ENCODE measurements at regions not wholly inside any gene's neighbourhood (a gene's known extent, or its start where the extent isn't known, plus 50 kb on each side); places are given as distances from the start of the nearest gene placed in this dataset.

GRCh38 chr6:81144346-81144745 is 608.1 kb downstream of the TENT5A start:
- no peak for TF ChIP-seq CTCF (conservative IDR thresholded peaks at IDR 0.05; ENCODE audit: control insufficient read depth, insufficient read depth, low read depth, low read length)
- no peak overlapping the region for H3K4me3 ChIP-seq (ENCODE audit: control insufficient read depth, low read depth, low read length)
- DNase-seq (ENCODE audit: low read depth), result no peak

- H3K4me3 ChIP-seq (ENCODE audit: control insufficient read depth, low read depth, low read length), result no peak overlapping the region
- peak; percentile 43 for DNase-seq (ENCODE audit: low read depth)
- TF ChIP-seq CTCF (conservative IDR thresholded peaks at IDR 0.05; ENCODE audit: control insufficient read depth, insufficient read depth, low read depth, low read length), result no peak
These were observed 614.2 kb downstream of the TENT5A start for GRCh38 chr6:81138236-81138635.

GRCh38 chr6:81130969-81131368 is 621.5 kb downstream of the TENT5A start:
- TF ChIP-seq CTCF (conservative IDR thresholded peaks at IDR 0.05; ENCODE audit: control insufficient read depth, insufficient read depth, low read depth, low read length), result no peak
- no peak for DNase-seq (ENCODE audit: low read depth)
- no peak overlapping the region for H3K4me3 ChIP-seq (ENCODE audit: control insufficient read depth, low read depth, low read length)

GRCh38 chr6:81130061-81130460 is 622.4 kb downstream of the TENT5A start:
- DNase-seq (ENCODE audit: low read depth), result peak; percentile 10
- no peak overlapping the region for H3K4me3 ChIP-seq (ENCODE audit: control insufficient read depth, low read depth, low read length)
- TF ChIP-seq CTCF (conservative IDR thresholded peaks at IDR 0.05; ENCODE audit: control insufficient read depth, insufficient read depth, low read depth, low read length), result no peak

- no peak for DNase-seq (ENCODE audit: low read depth)
- no peak overlapping the region for H3K4me3 ChIP-seq (ENCODE audit: control insufficient read depth, low read depth, low read length)
- no peak for TF ChIP-seq CTCF (conservative IDR thresholded peaks at IDR 0.05; ENCODE audit: control insufficient read depth, insufficient read depth, low read depth, low read length)
These were observed 623.8 kb downstream of the TENT5A start for GRCh38 chr6:81128671-81129070.

GRCh38 chr6:81126150-81126549 is 626.3 kb downstream of the TENT5A start:
- no peak for TF ChIP-seq CTCF (conservative IDR thresholded peaks at IDR 0.05; ENCODE audit: control insufficient read depth, insufficient read depth, low read depth, low read length)
- peak; percentile 67 for DNase-seq (ENCODE audit: low read depth)
- H3K4me3 ChIP-seq (ENCODE audit: control insufficient read depth, low read depth, low read length), result no peak overlapping the region

GRCh38 chr6:81120280-81120679 is 632.2 kb downstream of the TENT5A start:
- no peak for TF ChIP-seq CTCF (conservative IDR thresholded peaks at IDR 0.05; ENCODE audit: control insufficient read depth, insufficient read depth, low read depth, low read length)
- DNase-seq (ENCODE audit: low read depth), result no peak
- no peak overlapping the region for H3K4me3 ChIP-seq (ENCODE audit: control insufficient read depth, low read depth, low read length)
